ENCODE measurements at regions not wholly inside any gene's neighbourhood (a gene's known extent, or its start where the extent isn't known, plus 50 kb on each side); places are given as distances from the start of the nearest gene placed in this dataset.

- TF ChIP-seq TCF12 (IDR thresholded peaks at IDR 0.05; ENCODE audit: low read depth) (no peak), USF1 (IDR thresholded peaks at IDR 0.05) (no peak), CEBPB (IDR thresholded peaks at IDR 0.05) (no peak)
- TF ChIP-seq, protein P1, sequence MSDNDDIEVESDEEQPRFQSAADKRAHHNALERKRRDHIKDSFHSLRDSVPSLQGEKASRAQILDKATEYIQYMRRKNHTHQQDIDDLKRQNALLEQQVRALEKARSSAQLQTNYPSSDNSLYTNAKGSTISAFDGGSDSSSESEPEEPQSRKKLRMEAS (IDR thresholded peaks at IDR 0.05): no peak
Measured at GRCh38 chr13:86601351-86601750, 802.1 kb upstream of the SLITRK6 start.

Measured in Ishikawa (cell line).